ENCODE measurements at regions not wholly inside any gene's neighbourhood (a gene's known extent, or its start where the extent isn't known, plus 50 kb on each side); places are given as distances from the start of the nearest gene placed in this dataset.

- no peaks in the 10 kb centered on the region for H3K9me2 ChIP-seq (replicated peaks; ENCODE audit: control insufficient read depth, low read length)
- no peaks in the 10 kb centered on the region for H3K79me2 ChIP-seq (ENCODE audit: control insufficient read depth, low read length)
- H4K20me1 ChIP-seq (ENCODE audit: control insufficient read depth, insufficient read depth, low read depth, low read length), result no peaks in the 10 kb centered on the region
- H3F3A ChIP-seq (ENCODE audit: control insufficient read depth, insufficient read depth), result no peaks in the 10 kb centered on the region
- H3K4me2 ChIP-seq (ENCODE audit: low read length), result no peak overlapping the region
- H3K4me1 ChIP-seq (ENCODE audit: control insufficient read depth, low read length), result no peaks in the 10 kb centered on the region
- H3K27me3 ChIP-seq (ENCODE audit: control insufficient read depth, low read length), result no peaks in the 10 kb centered on the region
- H3K27ac ChIP-seq (ENCODE audit: low read depth, low read length), result no peak overlapping the region
- H3K4me3 ChIP-seq (ENCODE audit: low read length), result no peak overlapping the region
- H3K36me3 ChIP-seq (ENCODE audit: control insufficient read depth, low read length), result no peaks in the 10 kb centered on the region
- TF ChIP-seq CTCF (IDR thresholded peaks at IDR 0.05; ENCODE audit: low read depth, low read length, poor library complexity, severe bottlenecking) (no peak), EZH2phosphoT487 (IDR thresholded peaks at IDR 0.05; ENCODE audit: borderline replicate concordance, low read length) (no peak)
- no peaks in the 10 kb centered on the region for H3K9me3 ChIP-seq (ENCODE audit: control insufficient read depth, insufficient read depth, low read length)
These were observed 467.0 kb downstream of the STIM2 start for GRCh38 chr4:27327421-27328181.

GRCh38 chr4:27338530-27338929 is 477.9 kb downstream of the STIM2 start:
- Histone ChIP-seq H3K9me2 (replicated peaks; ENCODE audit: control insufficient read depth, low read length) (no peaks in the 10 kb centered on the region), H3K9me3 (ENCODE audit: control insufficient read depth, insufficient read depth, low read length) (no peaks in the 10 kb centered on the region)
- TF ChIP-seq CTCF (IDR thresholded peaks at IDR 0.05; ENCODE audit: low read depth, low read length, poor library complexity, severe bottlenecking), result no peak
- no peak for TF ChIP-seq EZH2phosphoT487 (IDR thresholded peaks at IDR 0.05; ENCODE audit: borderline replicate concordance, low read length)

GRCh38 chr4:27343411-27343810 is 482.8 kb downstream of the STIM2 start:
- no peaks in the 10 kb centered on the region for H3F3A ChIP-seq (ENCODE audit: control insufficient read depth, insufficient read depth)
- no peaks in the 10 kb centered on the region for H3K9me3 ChIP-seq (ENCODE audit: control insufficient read depth, insufficient read depth, low read length)
- no peak overlapping the region for H3K4me2 ChIP-seq (ENCODE audit: low read length)
- H3K4me3 ChIP-seq (ENCODE audit: low read length), result no peak overlapping the region
- no peaks in the 10 kb centered on the region for H3K9me2 ChIP-seq (replicated peaks; ENCODE audit: control insufficient read depth, low read length)
- TF ChIP-seq EZH2phosphoT487 (IDR thresholded peaks at IDR 0.05; ENCODE audit: borderline replicate concordance, low read length) (no peak), CTCF (IDR thresholded peaks at IDR 0.05; ENCODE audit: low read depth, low read length, poor library complexity, severe bottlenecking) (no peak)
- no peaks in the 10 kb centered on the region for H3K27me3 ChIP-seq (ENCODE audit: control insufficient read depth, low read length)
- no peak overlapping the region for H3K27ac ChIP-seq (ENCODE audit: low read depth, low read length)
- H3K36me3 ChIP-seq (ENCODE audit: control insufficient read depth, low read length), result no peaks in the 10 kb centered on the region
- H4K20me1 ChIP-seq (ENCODE audit: control insufficient read depth, insufficient read depth, low read depth, low read length), result no peaks in the 10 kb centered on the region
- no peaks in the 10 kb centered on the region for H3K4me1 ChIP-seq (ENCODE audit: control insufficient read depth, low read length)
- H3K79me2 ChIP-seq (ENCODE audit: control insufficient read depth, low read length), result no peaks in the 10 kb centered on the region

More at GRCh38 chr4:27338530-27338929, 477.9 kb downstream of the STIM2 start:
- no peaks in the 10 kb centered on the region for H4K20me1 ChIP-seq (ENCODE audit: control insufficient read depth, insufficient read depth, low read depth, low read length)
- H3K4me3 ChIP-seq (ENCODE audit: low read length), result no peak overlapping the region
- no peaks in the 10 kb centered on the region for H3K36me3 ChIP-seq (ENCODE audit: control insufficient read depth, low read length)
- H3F3A ChIP-seq (ENCODE audit: control insufficient read depth, insufficient read depth), result no peaks in the 10 kb centered on the region
- H3K27ac ChIP-seq (ENCODE audit: low read depth, low read length), result no peak overlapping the region
- no peaks in the 10 kb centered on the region for H3K79me2 ChIP-seq (ENCODE audit: control insufficient read depth, low read length)
- no peaks in the 10 kb centered on the region for H3K4me1 ChIP-seq (ENCODE audit: control insufficient read depth, low read length)
- H3K4me2 ChIP-seq (ENCODE audit: low read length), result no peak overlapping the region
- H3K27me3 ChIP-seq (ENCODE audit: control insufficient read depth, low read length), result no peaks in the 10 kb centered on the region

Measured in DOHH2 (cell line).